ENCODE measurements at regions not wholly inside any gene's neighbourhood (a gene's known extent, or its start where the extent isn't known, plus 50 kb on each side); places are given as distances from the start of the nearest gene placed in this dataset.

DNA sequence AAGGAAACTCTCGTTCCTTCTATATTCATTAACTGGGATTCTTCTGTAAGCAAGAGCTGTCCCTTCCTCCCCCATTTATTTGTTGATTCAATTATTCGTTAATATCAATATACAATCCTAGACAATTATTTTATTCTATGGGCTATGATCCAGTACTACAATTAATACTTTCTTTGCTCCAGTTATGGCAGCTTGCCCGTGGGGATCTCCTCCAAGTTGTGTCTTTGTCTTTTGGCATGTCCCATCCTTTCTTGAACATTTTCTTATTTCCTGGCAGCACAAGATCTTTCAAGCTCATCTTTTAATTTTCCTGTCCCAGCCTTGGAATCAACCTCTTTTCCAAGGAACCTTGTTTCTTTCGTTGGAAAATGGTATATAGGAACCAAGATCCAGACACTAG is 249.3 kb downstream of the GAS1 start:
- TF ChIP-seq POLR2A (IDR thresholded peaks at IDR 0.05) (no peak), EP300 (IDR thresholded peaks at IDR 0.05) (no peak), POLR2AphosphoS5 (IDR thresholded peaks at IDR 0.05) (no peak)
- TF ChIP-seq, protein P1, sequence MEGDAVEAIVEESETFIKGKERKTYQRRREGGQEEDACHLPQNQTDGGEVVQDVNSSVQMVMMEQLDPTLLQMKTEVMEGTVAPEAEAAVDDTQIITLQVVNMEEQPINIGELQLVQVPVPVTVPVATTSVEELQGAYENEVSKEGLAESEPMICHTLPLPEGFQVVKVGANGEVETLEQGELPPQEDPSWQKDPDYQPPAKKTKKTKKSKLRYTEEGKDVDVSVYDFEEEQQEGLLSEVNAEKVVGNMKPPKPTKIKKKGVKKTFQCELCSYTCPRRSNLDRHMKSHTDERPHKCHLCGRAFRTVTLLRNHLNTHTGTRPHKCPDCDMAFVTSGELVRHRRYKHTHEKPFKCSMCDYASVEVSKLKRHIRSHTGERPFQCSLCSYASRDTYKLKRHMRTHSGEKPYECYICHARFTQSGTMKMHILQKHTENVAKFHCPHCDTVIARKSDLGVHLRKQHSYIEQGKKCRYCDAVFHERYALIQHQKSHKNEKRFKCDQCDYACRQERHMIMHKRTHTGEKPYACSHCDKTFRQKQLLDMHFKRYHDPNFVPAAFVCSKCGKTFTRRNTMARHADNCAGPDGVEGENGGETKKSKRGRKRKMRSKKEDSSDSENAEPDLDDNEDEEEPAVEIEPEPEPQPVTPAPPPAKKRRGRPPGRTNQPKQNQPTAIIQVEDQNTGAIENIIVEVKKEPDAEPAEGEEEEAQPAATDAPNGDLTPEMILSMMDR (IDR thresholded peaks at IDR 0.05): no peak
